ENCODE measurements at regions not wholly inside any gene's neighbourhood (a gene's known extent, or its start where the extent isn't known, plus 50 kb on each side); places are given as distances from the start of the nearest gene placed in this dataset.

GRCh38 chr17:52759864-52760263 is 601.4 kb upstream of the CA10 start:
- TF ChIP-seq YY2 (tag by site-specific recombination; IDR thresholded peaks at IDR 0.05) (no peak), GFI1B (tag by site-specific recombination; IDR thresholded peaks at IDR 0.05) (no peak), TSHZ1 (tag by site-specific recombination; IDR thresholded peaks at IDR 0.05; ENCODE audit: borderline replicate concordance) (no peak), ZNF155 (tag by site-specific recombination; IDR thresholded peaks at IDR 0.05) (no peak)
- ChIA-PET POLR2A (no interaction called here), CTCF (no interaction called here)
- no peaks in the 10 kb centered on the region for H3K9me3 ChIP-seq (ENCODE audit: control insufficient read depth, insufficient read depth, low read depth, low read length)
- H3K36me3 ChIP-seq (ENCODE audit: control insufficient read depth in 2 of 2, insufficient read depth in 1 of 2, low read length in 2 of 2) = no peaks in the 10 kb centered on the region
- no peaks in the 10 kb centered on the region for H3K4me1 ChIP-seq (ENCODE audit: control insufficient read depth, insufficient read depth, low read length)
- H3K27ac ChIP-seq (ENCODE audit: extremely low read depth, low read depth, low read length) = no peak overlapping the region
- H3K4me3 ChIP-seq (ENCODE audit: low read depth, low read length) = no peak overlapping the region

- Histone ChIP-seq H3K4me1 (ENCODE audit: control insufficient read depth, insufficient read depth, low read length) (no peaks in the 10 kb centered on the region), H3K36me3 (ENCODE audit: control insufficient read depth in 2 of 2, insufficient read depth in 1 of 2, low read length in 2 of 2) (no peaks in the 10 kb centered on the region), H3K9me3 (ENCODE audit: control insufficient read depth, insufficient read depth, low read depth, low read length) (no peaks in the 10 kb centered on the region), H3K4me3 (ENCODE audit: low read depth, low read length) (no peak overlapping the region), H3K27ac (ENCODE audit: extremely low read depth, low read depth, low read length) (no peak overlapping the region)
- TF ChIP-seq TSHZ1 (tag by site-specific recombination; IDR thresholded peaks at IDR 0.05; ENCODE audit: borderline replicate concordance) (no peak), ZBTB20 (tag by site-specific recombination; IDR thresholded peaks at IDR 0.05) (no peak), YY2 (tag by site-specific recombination; IDR thresholded peaks at IDR 0.05) (no peak), ZNF449 (tag by site-specific recombination; IDR thresholded peaks at IDR 0.05) (no peak), ZNF623 (tag by site-specific recombination; IDR thresholded peaks at IDR 0.05) (no peak), ZNF747 (tag by site-specific recombination; IDR thresholded peaks at IDR 0.05) (no peak)
- CTCF ChIA-PET = no interaction called here
- POLR2A ChIA-PET = no interaction called here
Measured at GRCh38 chr17:52758481-52758880, 600.0 kb upstream of the CA10 start.

GRCh38 chr17:52756746-52757145 is 598.2 kb upstream of the CA10 start:
- TF ChIP-seq ZNF37A (tag by site-specific recombination; IDR thresholded peaks at IDR 0.05) (no peak), EGR2 (tag by site-specific recombination; IDR thresholded peaks at IDR 0.05; ENCODE audit: low read depth) (no peak), ZNF146 (tag by site-specific recombination; IDR thresholded peaks at IDR 0.05) (no peak), OVOL3 (tag by site-specific recombination; IDR thresholded peaks at IDR 0.05) (no peak), OSR2 (tag by site-specific recombination; IDR thresholded peaks at IDR 0.05) (no peak), ZNF335 (tag by site-specific recombination; conservative IDR thresholded peaks at IDR 0.05) (no peak)
- Histone ChIP-seq H3K36me3 (ENCODE audit: control insufficient read depth in 2 of 2, insufficient read depth in 1 of 2, low read length in 2 of 2) (no peaks in the 10 kb centered on the region), H3K4me1 (ENCODE audit: control insufficient read depth, insufficient read depth, low read length) (no peaks in the 10 kb centered on the region), H3K4me3 (ENCODE audit: low read depth, low read length) (no peak overlapping the region), H3K9me3 (ENCODE audit: control insufficient read depth, insufficient read depth, low read depth, low read length) (no peaks in the 10 kb centered on the region), H3K27ac (ENCODE audit: extremely low read depth, low read depth, low read length) (no peak overlapping the region)
- POLR2A ChIA-PET = no interaction called here
- CTCF ChIA-PET = no interaction called here
